ENCODE measurements at regions not wholly inside any gene's neighbourhood (a gene's known extent, or its start where the extent isn't known, plus 50 kb on each side); places are given as distances from the start of the nearest gene placed in this dataset.

GRCh38 chr3:61445924-61446323 lies 115.4 kb upstream of the PTPRG start:
- TF ChIP-seq CTCF (conservative IDR thresholded peaks at IDR 0.05 in 1 of 2, IDR thresholded peaks at IDR 0.05 in 1 of 2; ENCODE audit: low read depth in 1 of 2, low read length in 2 of 2), result no peak
- TF ChIP-seq EZH2 (IDR thresholded peaks at IDR 0.05; ENCODE audit: low read length, missing control alignments), result no peak

Measured in fibroblast of lung (primary cell).